C1 segment of cervical spinal cord (tissue), 14 donors: ENCODE measurements at regions not wholly inside any gene's neighbourhood (a gene's known extent, or its start where the extent isn't known, plus 50 kb on each side); places are given as distances from the start of the nearest gene placed in this dataset.
"Not testable (repeated sequence)": the region's sequence is repeated elsewhere in the genome, so short reads cannot be mapped to it uniquely, and the experiment has no call there.

Experiments
- DNase-seq, 14 donors: peaks; one replicate each; lab custom pipeline; 2025; lab: John Stamatoyannopoulos, UW

GRCh38 chr2:53610260-53610659 lies 157.3 kb upstream of the CHAC2 start:
- DNase-seq: no peak

- DNase-seq: peak in 1 of 14 donors; percentile 53
Measured at GRCh38 chr2:53609551-53609950, 158.1 kb upstream of the CHAC2 start.

- DNase-seq: no peak
Measured at GRCh38 chr2:53608293-53608692, 159.3 kb upstream of the CHAC2 start.

- DNase-seq: no peak
Measured at GRCh38 chr2:53600815-53601214, 166.8 kb upstream of the CHAC2 start.

- not testable (repeated sequence) for DNase-seq
Measured at GRCh38 chr2:53586733-53587612, 180.6 kb upstream of the CHAC2 start.

GRCh38 chr2:53584986-53585385 lies 182.6 kb upstream of the CHAC2 start:
- DNase-seq: no peak

GRCh38 chr2:53583583-53583982 lies 184.0 kb upstream of the CHAC2 start:
- DNase-seq: no peak

GRCh38 chr2:53582556-53582955 lies 185.0 kb upstream of the CHAC2 start:
- DNase-seq: no peak

GRCh38 chr2:53576166-53576565 lies 191.4 kb upstream of the CHAC2 start:
- DNase-seq: no peak

- peak in 1 of 14 donors; percentile 0 for DNase-seq
Measured at GRCh38 chr2:53575721-53576124, 191.9 kb upstream of the CHAC2 start.

GRCh38 chr2:53572696-53573095 lies 194.9 kb upstream of the CHAC2 start:
- no peak for DNase-seq

GRCh38 chr2:53569957-53570727 lies 197.5 kb upstream of the CHAC2 start:
- no peak for DNase-seq

GRCh38 chr2:53568469-53568868 lies 199.1 kb upstream of the CHAC2 start:
- no peak for DNase-seq

GRCh38 chr2:53567073-53567472 lies 200.5 kb upstream of the CHAC2 start:
- no peak for DNase-seq

- no peak for DNase-seq
Measured at GRCh38 chr2:53562407-53562806, 205.2 kb upstream of the CHAC2 start.

- DNase-seq: no peak
Measured at GRCh38 chr2:53561155-53561554, 206.4 kb upstream of the CHAC2 start.

- DNase-seq: no peak
Measured at GRCh38 chr2:53559302-53559966, 208.2 kb upstream of the CHAC2 start.

- no peak for DNase-seq
Measured at GRCh38 chr2:53558867-53559266, 208.7 kb upstream of the CHAC2 start.

GRCh38 chr2:53549497-53549896 lies 218.1 kb upstream of the CHAC2 start:
- no peak for DNase-seq

- DNase-seq: peak in 10 of 14 donors; percentile 12 to 74 (median 46)
Measured at GRCh38 chr2:53545604-53546003, 222.0 kb upstream of the CHAC2 start.

GRCh38 chr2:53544871-53545558 lies 222.6 kb upstream of the CHAC2 start:
- no peak for DNase-seq

- no peak for DNase-seq
Measured at GRCh38 chr2:53543083-53543482, 224.5 kb upstream of the CHAC2 start.
